Heart right ventricle (tissue), 16 donors: ENCODE measurements at regions not wholly inside any gene's neighbourhood (a gene's known extent, or its start where the extent isn't known, plus 50 kb on each side); places are given as distances from the start of the nearest gene placed in this dataset.

Experiments
- ATAC-seq, 8 donors: fragments of 200-7000 bp; cut with Tn5 transposase; one replicate each; pipeline ENCODE4 v1.9.1; 2020; ENCODE audit warnings: mild to moderate bottlenecking in 8 of 8, moderate library complexity in 8 of 8, moderate number of reproducible peaks in 1 of 8
- DNase-seq, 2 donors: peaks; one replicate each; pipeline ENCODE4 v3.0.0-alpha.2; 2020
- H3K27ac ChIP-seq, 10 donors: fragments of 200-600 bp; sonication (generic) in 2 of 10; one replicate each; pipeline versions ENCODE4 v1.5.0 to v1.8.0; 2020 to 2022; ENCODE audit warnings: mild to moderate bottlenecking in 3 of 10
- H3K27me3 ChIP-seq, 7 donors: fragments of 200-600 bp; one replicate each; pipeline ENCODE4 v1.8.0; 2021 to 2022; ENCODE audit warnings: mild to moderate bottlenecking in 2 of 7
- H3K36me3 ChIP-seq, 9 donors: fragments of 200-600 bp; sonication (generic) in 1 of 9; one replicate each; pipeline versions ENCODE4 v1.5.0 to v1.8.0; 2020 to 2022; ENCODE audit warnings: mild to moderate bottlenecking in 2 of 9
- H3K4me1 ChIP-seq, 9 donors: fragments of 200-600 bp; sonication (generic) in 1 of 9; one replicate each; pipeline versions ENCODE4 v1.5.0 to v1.8.0; 2020 to 2022; ENCODE audit warnings: mild to moderate bottlenecking in 4 of 9
- H3K4me3 ChIP-seq, 10 donors: fragments of 200-600 bp; sonication (generic) in 2 of 10; one replicate each; pipeline versions ENCODE4 v1.5.0 to v1.8.0; 2020 to 2022; ENCODE audit warnings: mild to moderate bottlenecking in 7 of 10, moderate library complexity in 2 of 10
- H3K9me3 ChIP-seq, 11 donors: fragments of 200-600 bp in 10 of 11; sonication (generic) in 2 of 11; one replicate each; pipeline versions ENCODE4 v1.5.0 to v1.8.0; 2013 to 2022; ENCODE audit warnings: mild to moderate bottlenecking in 2 of 11, control low read depth in 1 of 11, moderate library complexity in 1 of 11
- WGBS, 2 donors: extraction: QIAGEN DNeasy Blood & Tissue Kit; methylation state at CpG; one replicate each; pipeline ENCODE4 v1.1.7; 2013; ENCODE audit warnings: inconsistent platforms in 1 of 2; 5-methylcytosine and 5-hydroxymethylcytosine counted together
- intact Hi-C, 10 donors: fragments of 100-400 bp; cut with DNase I; formaldehyde crosslinking; loops; one replicate each; pipeline versions ENCODE4 v1.11.1 to v1.14.2; 2022
- TF ChIP-seq, protein P1 (sequence below), 9 donors: fragments of 200-600 bp; sonication (generic) in 2 of 9; IDR thresholded peaks; one replicate each; pipeline versions ENCODE4 v1.5.0 to v1.8.0; 2021 to 2022; ENCODE audit warnings: antibody characterized with exemption in 9 of 9, mild to moderate bottlenecking in 5 of 9, moderate library complexity in 1 of 9
- donor health status: Arrhythmogenic right ventricular cardiomyopathy.
- donor health status: ischemic (EF 13 %, LVEDD 7.1; RV severe dilation, severe dysfunction).
- donor health status: healthy with polysubstance abuse.
- donor health status: DM: no; HTN: yes; CAD: no.
- donor health status: DM: no; HTN: no; CAD: no.
- donor health status: ischemic (EF 25% LVEDD 6.9; RV normal size, moderate dysfunction).
- donor health status: ischemic (EF 25% LVEDD 5.7; RV mildly dilated, moderate dysfunction).
- donor health status: healthy.
- donor health status: DM: yes; HTN: yes; CAD: no.
- donor health status: Ischemic cardiomyopathy.
- donor health status: ischemic (EF 35%, LVEDD 5.7; RV mildly dilated, moderate dysfunction).
- donor health status: nonischemic (EF 11% LVEDD 7.7; RV severe dilation, severe dysfunction).
- donor health status: DM: yes; HTN: yes; CAD: no.
- donor health status: PGD.
- donor health status: ischemic (EF 29% LVEDD 5.4; RV normal size, mild dysfunction).
- donor health status: nonischemic (EF 23%, LVEDD 6.1; RV moderate dilation, normal function).

DNA sequence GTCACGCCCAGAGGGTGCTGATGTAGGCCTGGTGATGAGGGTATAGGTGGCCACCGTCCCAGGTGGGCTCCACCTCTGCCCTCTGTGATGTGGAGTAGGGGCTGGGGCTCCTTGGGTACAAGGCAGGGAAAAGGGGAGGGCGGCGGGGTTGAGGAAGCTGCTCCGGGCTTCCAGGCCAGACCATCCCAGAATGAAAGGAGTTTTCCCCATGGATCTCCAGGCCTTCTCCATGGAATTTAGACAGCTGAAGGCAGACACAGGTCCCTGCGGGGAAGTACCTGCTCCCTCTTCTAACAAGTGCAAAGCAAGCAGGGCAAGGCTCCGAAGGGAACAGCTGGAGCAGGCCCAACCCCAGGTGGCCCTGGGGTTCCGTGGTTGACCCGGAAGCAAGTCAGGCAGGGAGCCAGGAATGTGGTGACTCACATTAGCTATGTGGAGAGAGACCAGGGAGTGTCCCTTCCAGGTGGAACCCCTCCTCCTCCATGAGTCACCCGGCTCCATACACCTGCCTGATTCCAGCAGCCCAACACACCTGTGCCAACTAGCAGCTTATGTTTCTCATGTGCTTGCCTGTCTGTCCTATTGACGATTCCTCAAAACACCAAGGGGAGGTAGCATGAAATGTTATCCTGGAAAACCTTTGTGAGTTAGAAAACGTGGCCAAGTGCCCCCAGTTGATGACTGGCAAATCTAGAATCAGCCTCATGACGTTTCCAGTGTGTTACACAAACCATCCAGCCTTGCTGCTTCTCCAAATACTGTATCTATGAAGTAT is 59.7 kb upstream of the SNX9 start:
- TF ChIP-seq, protein P1, sequence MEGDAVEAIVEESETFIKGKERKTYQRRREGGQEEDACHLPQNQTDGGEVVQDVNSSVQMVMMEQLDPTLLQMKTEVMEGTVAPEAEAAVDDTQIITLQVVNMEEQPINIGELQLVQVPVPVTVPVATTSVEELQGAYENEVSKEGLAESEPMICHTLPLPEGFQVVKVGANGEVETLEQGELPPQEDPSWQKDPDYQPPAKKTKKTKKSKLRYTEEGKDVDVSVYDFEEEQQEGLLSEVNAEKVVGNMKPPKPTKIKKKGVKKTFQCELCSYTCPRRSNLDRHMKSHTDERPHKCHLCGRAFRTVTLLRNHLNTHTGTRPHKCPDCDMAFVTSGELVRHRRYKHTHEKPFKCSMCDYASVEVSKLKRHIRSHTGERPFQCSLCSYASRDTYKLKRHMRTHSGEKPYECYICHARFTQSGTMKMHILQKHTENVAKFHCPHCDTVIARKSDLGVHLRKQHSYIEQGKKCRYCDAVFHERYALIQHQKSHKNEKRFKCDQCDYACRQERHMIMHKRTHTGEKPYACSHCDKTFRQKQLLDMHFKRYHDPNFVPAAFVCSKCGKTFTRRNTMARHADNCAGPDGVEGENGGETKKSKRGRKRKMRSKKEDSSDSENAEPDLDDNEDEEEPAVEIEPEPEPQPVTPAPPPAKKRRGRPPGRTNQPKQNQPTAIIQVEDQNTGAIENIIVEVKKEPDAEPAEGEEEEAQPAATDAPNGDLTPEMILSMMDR (IDR thresholded peaks at IDR 0.05), result no peak
- H3K36me3 ChIP-seq, result no peaks in the 10 kb centered on the region
- H3K27me3 ChIP-seq, result no peaks in the 10 kb centered on the region
- 69 to 75% methylated on average over 13 of the region's 13 CpGs for WGBS, 2 donors
- peaks cover 4 to 85% (median 43%) of the 10 kb centered on the region in 9 donors for H3K4me1 ChIP-seq
- DNase-seq (peak; percentile 29 to 53), ATAC-seq (peak in 3 of 8 donors; percentile 24 to 36 (median 35))
- H3K27ac ChIP-seq, result peak overlapping the region in 7 of 10 donors; percentile 49 to 89 (median 54)
- no peak overlapping the region for H3K4me3 ChIP-seq
- intact Hi-C loops, result loop anchor here in 3 of 10 donors (5.0 kb wide), 1 partner anchor 59 kb away; the partner anchor contains the start of gene SNX9 (in 3 of the 3)
- H3K9me3 ChIP-seq, result no peaks in the 10 kb centered on the region

- Histone ChIP-seq H3K27me3 (no peaks in the 10 kb centered on the region), H3K27ac (peak overlapping the region in 9 of 10 donors; percentile 9 to 89 (median 52)), H3K9me3 (no peaks in the 10 kb centered on the region), H3K4me3 (no peak overlapping the region), H3K4me1 (peaks cover 4 to 89% (median 43%) of the 10 kb centered on the region in 9 donors), H3K36me3 (no peaks in the 10 kb centered on the region)
- TF ChIP-seq, protein P1 (IDR thresholded peaks at IDR 0.05), result no peak
- intact Hi-C loops, result loop anchor here in 3 of 10 donors (5.0 kb wide), 1 partner anchor 58 kb away; the partner anchor contains the start of gene SNX9 (in 3 of the 3)
- no peak for DNase-seq
- WGBS, 2 donors, result 66 to 77% methylated on average over 3 of the region's 3 CpGs
- ATAC-seq, result no peak
These were observed 59.2 kb upstream of the SNX9 start for GRCh38 chr6:157763904-157764177.

- intact Hi-C loops, result loop anchor here in 3 of 10 donors (5.0 kb wide), 1 partner anchor 58 kb away; the partner anchor contains the start of gene SNX9 (in 3 of the 3)
- H3K4me3 ChIP-seq, result no peak overlapping the region
- ATAC-seq, result peak; percentile 68 to 92 (median 84)
These were observed 58.6 kb upstream of the SNX9 start for GRCh38 chr6:157764178-157765068.

More at GRCh38 chr6:157764178-157765068, 58.6 kb upstream of the SNX9 start:
- Histone ChIP-seq H3K36me3 (no peaks in the 10 kb centered on the region), H3K27ac (peak overlapping the region in 9 of 10 donors; percentile 9 to 89 (median 52)), H3K9me3 (no peaks in the 10 kb centered on the region), H3K4me1 (peaks cover 4 to 89% (median 46%) of the 10 kb centered on the region in 9 donors), H3K27me3 (no peaks in the 10 kb centered on the region)
- TF ChIP-seq, protein P1 (IDR thresholded peaks at IDR 0.05), result no peak
- WGBS, 2 donors, result 23 to 34% methylated on average over 14 of the region's 14 CpGs
- DNase-seq, result peak; percentile 69 to 71
